HFF-Myc (cell line): ENCODE measurements at regions not wholly inside any gene's neighbourhood (a gene's known extent, or its start where the extent isn't known, plus 50 kb on each side); places are given as distances from the start of the nearest gene placed in this dataset.

Source experiments
- DNase-seq: peaks from one replicate; pipeline ENCODE4 v3.0.0-alpha.2; 2011; ENCODE audit warnings: low read depth; ENCODE audit errors: extremely low read depth
- H3K4me3 ChIP-seq: replicated peaks from 2 replicates; pipeline ENCODE4 v1.5.1; 2011; ENCODE audit warnings: low read depth, mild to moderate bottlenecking, control low read depth, low read length
- TF ChIP-seq, protein P1 (sequence below): IDR thresholded peaks from 2 replicates; pipeline ENCODE4 v1.5.1; 2012; ENCODE audit warnings: mild to moderate bottlenecking, low read depth, low read length, control low read depth; ENCODE audit errors: missing control alignments

DNA sequence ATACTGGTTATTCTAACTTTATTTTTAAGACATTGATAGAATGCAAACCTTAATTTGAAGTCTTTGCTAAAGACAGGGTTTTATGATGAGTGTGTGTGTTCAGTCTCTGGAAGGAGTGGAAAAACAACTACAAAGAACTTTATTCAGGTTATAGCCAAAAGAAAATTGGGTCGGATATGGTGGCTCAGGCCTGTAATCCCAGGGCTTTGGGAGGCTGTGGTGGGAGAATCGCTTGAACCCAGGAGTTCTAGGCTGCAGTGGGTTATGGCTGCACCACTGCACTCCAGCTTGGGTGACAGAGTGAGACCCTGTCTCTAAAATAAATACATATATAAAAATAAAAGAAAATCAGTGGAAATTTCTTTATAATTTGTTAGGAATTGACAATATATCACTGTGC lies 581.5 kb upstream of the CA10 start:
- TF ChIP-seq, protein P1, sequence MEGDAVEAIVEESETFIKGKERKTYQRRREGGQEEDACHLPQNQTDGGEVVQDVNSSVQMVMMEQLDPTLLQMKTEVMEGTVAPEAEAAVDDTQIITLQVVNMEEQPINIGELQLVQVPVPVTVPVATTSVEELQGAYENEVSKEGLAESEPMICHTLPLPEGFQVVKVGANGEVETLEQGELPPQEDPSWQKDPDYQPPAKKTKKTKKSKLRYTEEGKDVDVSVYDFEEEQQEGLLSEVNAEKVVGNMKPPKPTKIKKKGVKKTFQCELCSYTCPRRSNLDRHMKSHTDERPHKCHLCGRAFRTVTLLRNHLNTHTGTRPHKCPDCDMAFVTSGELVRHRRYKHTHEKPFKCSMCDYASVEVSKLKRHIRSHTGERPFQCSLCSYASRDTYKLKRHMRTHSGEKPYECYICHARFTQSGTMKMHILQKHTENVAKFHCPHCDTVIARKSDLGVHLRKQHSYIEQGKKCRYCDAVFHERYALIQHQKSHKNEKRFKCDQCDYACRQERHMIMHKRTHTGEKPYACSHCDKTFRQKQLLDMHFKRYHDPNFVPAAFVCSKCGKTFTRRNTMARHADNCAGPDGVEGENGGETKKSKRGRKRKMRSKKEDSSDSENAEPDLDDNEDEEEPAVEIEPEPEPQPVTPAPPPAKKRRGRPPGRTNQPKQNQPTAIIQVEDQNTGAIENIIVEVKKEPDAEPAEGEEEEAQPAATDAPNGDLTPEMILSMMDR = no peak
- no peak for DNase-seq
- H3K4me3 ChIP-seq = no peak overlapping the region

DNA sequence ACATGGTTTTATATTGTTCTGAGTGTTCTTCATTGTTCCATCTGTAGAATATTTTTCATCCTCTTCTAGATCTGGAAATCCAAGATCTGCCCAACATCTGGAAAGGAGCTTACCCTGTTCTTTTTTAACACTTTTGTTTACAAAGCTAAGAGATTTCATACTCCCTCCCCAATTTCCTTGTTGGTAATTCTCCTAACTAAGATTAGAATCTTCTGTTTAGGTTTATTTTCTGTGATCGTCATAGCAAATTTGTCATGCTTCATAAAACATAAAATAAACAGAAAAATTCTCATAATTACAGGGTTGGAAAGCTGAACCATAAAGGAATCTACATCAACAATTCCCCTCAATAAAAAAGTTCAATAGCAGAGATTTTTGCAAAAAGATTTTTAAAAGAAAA lies 580.3 kb upstream of the CA10 start:
- no peak overlapping the region for H3K4me3 ChIP-seq
- DNase-seq = no peak
- TF ChIP-seq, protein P1 = no peak

DNA sequence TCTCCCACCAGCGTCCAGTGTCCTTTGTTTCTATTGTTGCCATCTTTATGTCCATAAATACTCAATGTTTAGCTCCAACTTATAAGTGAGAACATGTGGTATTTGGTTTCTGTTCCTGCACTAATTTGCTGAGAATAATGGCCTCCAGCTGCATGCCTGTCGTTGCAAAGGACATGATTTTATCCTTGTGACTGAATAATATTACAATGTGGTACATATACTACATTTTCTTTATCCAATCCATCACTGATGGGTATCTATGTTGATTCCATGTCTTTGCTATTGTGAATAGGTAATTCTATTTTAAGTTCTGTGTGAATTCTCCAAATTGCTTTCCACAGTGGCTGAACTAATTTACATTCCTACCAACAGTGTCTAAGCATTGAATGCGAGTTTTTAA lies 578.6 kb upstream of the CA10 start:
- TF ChIP-seq, protein P1 = no peak
- no peak for DNase-seq
- no peak overlapping the region for H3K4me3 ChIP-seq

DNA sequence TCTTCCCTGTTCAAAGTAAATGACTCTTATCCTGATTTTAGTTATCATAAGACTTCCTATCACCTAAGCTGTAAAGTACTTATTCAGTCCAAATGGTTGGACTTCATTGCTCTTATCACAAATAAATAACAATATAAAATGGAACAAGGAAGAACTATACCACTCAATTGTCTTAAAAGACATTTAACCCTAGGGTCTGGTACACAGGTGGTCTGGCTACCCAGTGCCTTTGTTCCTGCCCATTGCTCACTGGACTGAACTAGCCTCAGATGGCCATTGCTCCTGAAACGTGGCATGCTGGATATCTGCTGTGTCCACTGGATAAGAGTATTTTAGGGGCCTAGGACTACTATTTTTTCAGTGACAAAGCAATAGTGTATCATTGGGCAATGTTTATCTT lies 574.3 kb upstream of the CA10 start:
- TF ChIP-seq, protein P1 = no peak
- H3K4me3 ChIP-seq = no peak overlapping the region
- DNase-seq = no peak

DNA sequence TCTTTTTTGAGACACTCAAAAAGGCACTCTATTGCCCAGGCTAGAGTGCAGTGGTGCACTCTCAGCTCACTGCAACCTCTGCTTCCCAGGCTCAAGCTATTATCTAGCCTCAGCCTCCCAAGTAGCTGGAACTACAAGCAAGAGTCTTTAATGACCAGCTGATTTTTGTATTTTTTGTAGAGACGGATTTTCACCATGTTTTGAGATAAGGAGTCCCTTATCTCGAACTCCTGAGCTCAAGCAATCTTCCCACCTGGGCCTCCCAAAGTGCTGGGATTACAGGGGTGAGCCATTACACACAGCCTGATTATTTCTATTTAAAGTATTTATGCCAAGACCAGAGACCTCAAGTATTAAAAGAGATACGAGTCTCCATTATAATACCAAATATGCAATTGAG lies 566.1 kb upstream of the CA10 start:
- TF ChIP-seq, protein P1 = no peak
- H3K4me3 ChIP-seq = no peak overlapping the region
- DNase-seq = no peak

DNA sequence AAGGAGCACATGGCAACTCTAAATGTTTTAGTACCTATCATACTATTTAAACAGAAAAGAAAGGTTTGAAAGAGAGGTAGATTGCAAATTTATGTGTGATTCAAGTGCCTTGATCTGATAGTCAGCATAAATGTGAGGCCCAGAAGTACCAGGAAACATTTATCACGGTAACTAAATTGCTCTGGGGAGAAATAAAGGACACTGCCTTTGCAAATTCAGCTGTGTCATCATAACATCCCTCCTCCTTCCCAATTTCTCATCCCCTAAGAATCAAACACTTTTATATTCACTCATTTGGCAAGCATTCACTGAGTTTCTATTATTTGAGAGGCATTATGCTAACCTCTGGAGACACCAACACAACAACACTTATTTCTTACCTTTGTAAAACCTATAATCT lies 563.4 kb upstream of the CA10 start:
- DNase-seq = no peak
- no peak overlapping the region for H3K4me3 ChIP-seq
- TF ChIP-seq, protein P1 = no peak

DNA sequence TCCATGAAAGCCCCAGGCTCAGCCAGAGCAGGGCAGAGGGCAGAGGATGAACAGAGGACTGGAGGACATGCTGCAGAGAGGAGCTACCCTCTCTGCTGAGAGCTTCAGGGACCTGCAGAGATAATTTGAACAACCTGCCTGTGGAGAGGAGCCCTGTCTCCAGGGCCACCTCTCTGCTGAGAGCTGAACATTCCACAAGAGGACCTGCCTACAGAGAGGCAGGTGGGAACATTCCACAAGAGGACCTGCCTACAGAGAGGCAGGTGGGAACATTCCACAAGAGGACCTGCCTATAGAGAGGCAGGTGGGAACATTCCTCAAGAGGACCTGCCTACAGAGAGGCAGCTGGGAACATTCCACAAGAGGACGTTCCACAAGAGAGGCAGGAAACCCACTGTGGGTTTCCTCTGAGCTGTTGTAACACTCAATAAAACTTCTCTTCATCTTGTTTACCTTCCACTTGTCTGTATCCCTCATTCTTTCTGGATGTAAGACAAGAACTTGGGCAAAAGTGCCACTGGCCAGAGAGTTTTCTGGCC lies 551.9 kb upstream of the CA10 start:
- DNase-seq = no peak
- no peak overlapping the region for H3K4me3 ChIP-seq
- TF ChIP-seq, protein P1 = no peak
